GM12878 (cell line): ENCODE measurements at regions not wholly inside any gene's neighbourhood (a gene's known extent, or its start where the extent isn't known, plus 50 kb on each side); places are given as distances from the start of the nearest gene placed in this dataset.
A peak's percentile ranks its signal among the peaks of the same experiment; 100 is the strongest.

Source experiments
- BCL3 ChIP-seq: IDR thresholded peaks from 2 replicates; pipeline ENCODE4 v1.6.1; 2011; ENCODE audit warnings: borderline replicate concordance, low read depth, mild to moderate bottlenecking, moderate library complexity, low read length; ENCODE audit not compliant: insufficient read depth, poor library complexity, severe bottlenecking
- CBX5 ChIP-seq: sonication (generic); IDR thresholded peaks from 2 replicates; pipeline ENCODE4 v1.6.1; 2016; ENCODE audit warnings: low read depth, moderate library complexity, mild to moderate bottlenecking, inconsistent platforms
- EP300 ChIP-seq, 2 experiments: fragments of 150-350 bp in 1 of 2; IDR thresholded peaks; 2 replicates each; pipeline ENCODE4 v1.6.1; 2011 to 2012; ENCODE audit warnings: low read depth in 2 of 2, low read length in 2 of 2, borderline replicate concordance in 1 of 2, improper control_type of control experiment in 1 of 2, inconsistent platforms in 1 of 2; ENCODE audit not compliant: control insufficient read depth in 1 of 2
- JUND ChIP-seq: IDR thresholded peaks from 2 replicates; pipeline ENCODE4 v1.6.1; 2012; ENCODE audit warnings: low read depth, mild to moderate bottlenecking, low read length, improper control_type of control experiment, moderate library complexity
- NFYA ChIP-seq: IDR thresholded peaks from 2 replicates; pipeline ENCODE4 v1.6.1; 2011; ENCODE audit warnings: low read depth, mild to moderate bottlenecking, low read length, improper control_type of control experiment, borderline replicate concordance
- PRDM15 ChIP-seq: fragments of 450-650 bp; formaldehyde crosslinking; IDR thresholded peaks from 2 replicates; pipeline ENCODE4 v1.4.0; 2020; ENCODE audit warnings: mild to moderate bottlenecking, moderate library complexity
- RFX5 ChIP-seq: IDR thresholded peaks from 2 replicates; pipeline ENCODE4 v1.6.1; 2011; ENCODE audit warnings: low read depth, low read length, improper control_type of control experiment
- SMAD5 ChIP-seq: IDR thresholded peaks from 2 replicates; pipeline ENCODE4 v1.6.1; 2016; ENCODE audit warnings: antibody characterized with exemption, low read depth
- TCF12 ChIP-seq: IDR thresholded peaks from 2 replicates; pipeline ENCODE4 v1.6.1; 2011; ENCODE audit warnings: low read depth, mild to moderate bottlenecking, low read length
- ZNF622 ChIP-seq: fragments of 450-650 bp; IDR thresholded peaks from 2 replicates; pipeline ENCODE4 v1.6.1; 2017; ENCODE audit warnings: mild to moderate bottlenecking, inconsistent platforms
- ZNF687 ChIP-seq: fragments of 450-650 bp; IDR thresholded peaks from 2 replicates; pipeline ENCODE4 v1.6.1; 2017; ENCODE audit warnings: mild to moderate bottlenecking, moderate library complexity
- TF ChIP-seq, protein P1 (sequence below): IDR thresholded peaks from 2 replicates; pipeline ENCODE4 v1.6.1; 2012; ENCODE audit warnings: improper control_type of control experiment, low read depth, low read length; ENCODE audit not compliant: insufficient replicate concordance

DNA sequence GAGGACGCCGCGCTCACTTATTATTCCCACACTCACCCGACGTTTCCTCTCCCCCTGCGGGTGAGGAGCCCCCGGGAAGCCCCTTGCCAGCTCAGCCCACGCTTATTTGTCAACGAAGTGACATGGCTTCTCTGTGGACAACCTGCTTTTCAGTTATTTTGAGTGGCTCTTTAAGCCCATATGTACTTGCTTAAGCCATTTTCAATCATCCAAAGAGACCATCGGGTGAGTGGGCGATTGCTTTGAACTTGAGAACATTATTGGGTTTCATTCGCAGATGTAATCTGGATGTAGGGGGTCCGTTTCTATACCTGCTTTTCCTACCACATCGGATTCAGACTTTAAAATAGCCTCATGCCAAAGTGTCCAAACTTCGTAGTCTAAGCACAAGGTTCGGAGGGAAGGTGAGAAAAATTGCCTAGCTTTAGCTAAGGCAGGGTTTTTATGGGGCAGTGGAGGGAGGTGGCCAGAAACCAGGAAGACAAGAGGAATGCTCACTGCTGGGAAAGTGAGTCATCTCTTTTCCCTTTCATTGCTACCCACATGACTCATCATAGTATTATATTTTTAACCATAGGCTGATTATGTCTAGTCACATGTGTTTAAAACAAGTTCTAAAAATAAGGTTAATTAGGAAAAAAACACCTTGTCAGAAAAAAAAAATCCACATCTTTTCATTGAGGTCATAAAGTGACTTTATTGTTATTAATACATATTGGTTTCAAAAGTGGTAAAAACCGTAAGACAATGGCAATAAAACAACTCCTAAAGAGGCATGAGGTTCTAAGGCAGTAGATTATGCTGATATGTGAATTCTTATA lies 773.1 kb upstream of the NR2F2 start (continued):
- peak; percentile 55; the same call in 1 of the 2 replicates for TF ChIP-seq PRDM15 (CRISPR knock-in tag)
- TF ChIP-seq NFYA = no peak
- TF ChIP-seq JUND = no peak; the same call in 1 of the 2 replicates
- peak; percentile 47; the same call in 1 of the 2 replicates for TF ChIP-seq ZNF687
- peak; percentile 50 to 63; a peak in 3 of 4 replicates for TF ChIP-seq EP300 (IDR thresholded peaks at IDR 0.05; ENCODE audit: borderline replicate concordance in 1 of 2, control insufficient read depth in 1 of 2, low read depth in 2 of 2, low read length in 2 of 2)
- TF ChIP-seq ZNF622 = no peak
- TF ChIP-seq, protein P1, sequence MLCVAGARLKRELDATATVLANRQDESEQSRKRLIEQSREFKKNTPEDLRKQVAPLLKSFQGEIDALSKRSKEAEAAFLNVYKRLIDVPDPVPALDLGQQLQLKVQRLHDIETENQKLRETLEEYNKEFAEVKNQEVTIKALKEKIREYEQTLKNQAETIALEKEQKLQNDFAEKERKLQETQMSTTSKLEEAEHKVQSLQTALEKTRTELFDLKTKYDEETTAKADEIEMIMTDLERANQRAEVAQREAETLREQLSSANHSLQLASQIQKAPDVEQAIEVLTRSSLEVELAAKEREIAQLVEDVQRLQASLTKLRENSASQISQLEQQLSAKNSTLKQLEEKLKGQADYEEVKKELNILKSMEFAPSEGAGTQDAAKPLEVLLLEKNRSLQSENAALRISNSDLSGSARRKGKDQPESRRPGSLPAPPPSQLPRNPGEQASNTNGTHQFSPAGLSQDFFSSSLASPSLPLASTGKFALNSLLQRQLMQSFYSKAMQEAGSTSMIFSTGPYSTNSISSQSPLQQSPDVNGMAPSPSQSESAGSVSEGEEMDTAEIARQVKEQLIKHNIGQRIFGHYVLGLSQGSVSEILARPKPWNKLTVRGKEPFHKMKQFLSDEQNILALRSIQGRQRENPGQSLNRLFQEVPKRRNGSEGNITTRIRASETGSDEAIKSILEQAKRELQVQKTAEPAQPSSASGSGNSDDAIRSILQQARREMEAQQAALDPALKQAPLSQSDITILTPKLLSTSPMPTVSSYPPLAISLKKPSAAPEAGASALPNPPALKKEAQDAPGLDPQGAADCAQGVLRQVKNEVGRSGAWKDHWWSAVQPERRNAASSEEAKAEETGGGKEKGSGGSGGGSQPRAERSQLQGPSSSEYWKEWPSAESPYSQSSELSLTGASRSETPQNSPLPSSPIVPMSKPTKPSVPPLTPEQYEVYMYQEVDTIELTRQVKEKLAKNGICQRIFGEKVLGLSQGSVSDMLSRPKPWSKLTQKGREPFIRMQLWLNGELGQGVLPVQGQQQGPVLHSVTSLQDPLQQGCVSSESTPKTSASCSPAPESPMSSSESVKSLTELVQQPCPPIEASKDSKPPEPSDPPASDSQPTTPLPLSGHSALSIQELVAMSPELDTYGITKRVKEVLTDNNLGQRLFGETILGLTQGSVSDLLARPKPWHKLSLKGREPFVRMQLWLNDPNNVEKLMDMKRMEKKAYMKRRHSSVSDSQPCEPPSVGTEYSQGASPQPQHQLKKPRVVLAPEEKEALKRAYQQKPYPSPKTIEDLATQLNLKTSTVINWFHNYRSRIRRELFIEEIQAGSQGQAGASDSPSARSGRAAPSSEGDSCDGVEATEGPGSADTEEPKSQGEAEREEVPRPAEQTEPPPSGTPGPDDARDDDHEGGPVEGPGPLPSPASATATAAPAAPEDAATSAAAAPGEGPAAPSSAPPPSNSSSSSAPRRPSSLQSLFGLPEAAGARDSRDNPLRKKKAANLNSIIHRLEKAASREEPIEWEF = no peak
- TF ChIP-seq CBX5 = no peak
- TF ChIP-seq BCL3 = no peak
- no peak for TF ChIP-seq TCF12
- no peak for TF ChIP-seq SMAD5
- TF ChIP-seq RFX5 = no peak
